ENCODE measurements at regions not wholly inside any gene's neighbourhood (a gene's known extent, or its start where the extent isn't known, plus 50 kb on each side); places are given as distances from the start of the nearest gene placed in this dataset.

GRCh38 chr3:177599326-177599725, 402.0 kb upstream of the TBL1XR1 start (continued):
- TF ChIP-seq TSHZ2 (CRISPR knock-in tag; IDR thresholded peaks at IDR 0.05): no peak
- no peak for TF ChIP-seq SNAI2 (CRISPR knock-in tag; IDR thresholded peaks at IDR 0.05)
- TF ChIP-seq, protein P1, sequence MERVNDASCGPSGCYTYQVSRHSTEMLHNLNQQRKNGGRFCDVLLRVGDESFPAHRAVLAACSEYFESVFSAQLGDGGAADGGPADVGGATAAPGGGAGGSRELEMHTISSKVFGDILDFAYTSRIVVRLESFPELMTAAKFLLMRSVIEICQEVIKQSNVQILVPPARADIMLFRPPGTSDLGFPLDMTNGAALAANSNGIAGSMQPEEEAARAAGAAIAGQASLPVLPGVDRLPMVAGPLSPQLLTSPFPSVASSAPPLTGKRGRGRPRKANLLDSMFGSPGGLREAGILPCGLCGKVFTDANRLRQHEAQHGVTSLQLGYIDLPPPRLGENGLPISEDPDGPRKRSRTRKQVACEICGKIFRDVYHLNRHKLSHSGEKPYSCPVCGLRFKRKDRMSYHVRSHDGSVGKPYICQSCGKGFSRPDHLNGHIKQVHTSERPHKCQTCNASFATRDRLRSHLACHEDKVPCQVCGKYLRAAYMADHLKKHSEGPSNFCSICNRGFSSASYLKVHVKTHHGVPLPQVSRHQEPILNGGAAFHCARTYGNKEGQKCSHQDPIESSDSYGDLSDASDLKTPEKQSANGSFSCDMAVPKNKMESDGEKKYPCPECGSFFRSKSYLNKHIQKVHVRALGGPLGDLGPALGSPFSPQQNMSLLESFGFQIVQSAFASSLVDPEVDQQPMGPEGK (CRISPR knock-in tag; IDR thresholded peaks at IDR 0.05; ENCODE audit: borderline replicate concordance): no peak

GRCh38 chr3:177599837-177600236, 402.6 kb upstream of the TBL1XR1 start:
- no peak for TF ChIP-seq ZC3H10 (CRISPR knock-in tag; IDR thresholded peaks at IDR 0.05)
- TF ChIP-seq BACH2 (CRISPR knock-in tag; IDR thresholded peaks at IDR 0.05; ENCODE audit: borderline replicate concordance): no peak
- TF ChIP-seq ISL1 (CRISPR knock-in tag; IDR thresholded peaks at IDR 0.05): no peak
- no peak for TF ChIP-seq TCF4 (CRISPR knock-in tag; IDR thresholded peaks at IDR 0.05; ENCODE audit: borderline replicate concordance)
- TF ChIP-seq ARNTL (CRISPR knock-in tag; IDR thresholded peaks at IDR 0.05; ENCODE audit: borderline replicate concordance, low read depth): no peak

GRCh38 chr3:177600411-177600810, 403.1 kb upstream of the TBL1XR1 start:
- ATAC-seq: no peak
- TF ChIP-seq TSHZ2 (CRISPR knock-in tag; IDR thresholded peaks at IDR 0.05) (no peak), ESRRG (CRISPR knock-in tag; IDR thresholded peaks at IDR 0.05) (no peak), TCF4 (CRISPR knock-in tag; IDR thresholded peaks at IDR 0.05; ENCODE audit: borderline replicate concordance) (no peak), ZFP3 (CRISPR knock-in tag; IDR thresholded peaks at IDR 0.05) (no peak), ZFP30 (CRISPR knock-in tag; IDR thresholded peaks at IDR 0.05) (no peak), PPARA (CRISPR knock-in tag; IDR thresholded peaks at IDR 0.05; ENCODE audit: borderline replicate concordance) (no peak), ZC3H10 (CRISPR knock-in tag; IDR thresholded peaks at IDR 0.05) (no peak), ZNF8 (CRISPR knock-in tag; IDR thresholded peaks at IDR 0.05) (no peak), CSDC2 (CRISPR knock-in tag; IDR thresholded peaks at IDR 0.05) (no peak), RARB (CRISPR knock-in tag; IDR thresholded peaks at IDR 0.05) (no peak), SNAI2 (CRISPR knock-in tag; IDR thresholded peaks at IDR 0.05) (no peak), ARNTL (CRISPR knock-in tag; IDR thresholded peaks at IDR 0.05; ENCODE audit: borderline replicate concordance, low read depth) (no peak), BACH2 (CRISPR knock-in tag; IDR thresholded peaks at IDR 0.05; ENCODE audit: borderline replicate concordance) (no peak), POU6F1 (CRISPR knock-in tag; IDR thresholded peaks at IDR 0.05; ENCODE audit: borderline replicate concordance, low read depth) (no peak), ISL1 (CRISPR knock-in tag; IDR thresholded peaks at IDR 0.05) (no peak), ZNF565 (CRISPR knock-in tag; conservative IDR thresholded peaks at IDR 0.05; ENCODE audit: low read depth) (no peak)
- TF ChIP-seq, protein P2, sequence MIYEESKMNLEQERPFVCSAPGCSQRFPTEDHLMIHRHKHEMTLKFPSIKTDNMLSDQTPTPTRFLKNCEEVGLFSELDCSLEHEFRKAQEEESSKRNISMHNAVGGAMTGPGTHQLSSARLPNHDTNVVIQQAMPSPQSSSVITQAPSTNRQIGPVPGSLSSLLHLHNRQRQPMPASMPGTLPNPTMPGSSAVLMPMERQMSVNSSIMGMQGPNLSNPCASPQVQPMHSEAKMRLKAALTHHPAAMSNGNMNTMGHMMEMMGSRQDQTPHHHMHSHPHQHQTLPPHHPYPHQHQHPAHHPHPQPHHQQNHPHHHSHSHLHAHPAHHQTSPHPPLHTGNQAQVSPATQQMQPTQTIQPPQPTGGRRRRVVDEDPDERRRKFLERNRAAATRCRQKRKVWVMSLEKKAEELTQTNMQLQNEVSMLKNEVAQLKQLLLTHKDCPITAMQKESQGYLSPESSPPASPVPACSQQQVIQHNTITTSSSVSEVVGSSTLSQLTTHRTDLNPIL (CRISPR knock-in tag; IDR thresholded peaks at IDR 0.05; ENCODE audit: low read depth): no peak

More at GRCh38 chr3:177599837-177600236, 402.6 kb upstream of the TBL1XR1 start:
- no peak for ATAC-seq

All from SK-N-SH treated with all-trans-retinoic acid at 6 μM for 48 hours (cell line).